ENCODE measurements at regions not wholly inside any gene's neighbourhood (a gene's known extent, or its start where the extent isn't known, plus 50 kb on each side); places are given as distances from the start of the nearest gene placed in this dataset.

DNA sequence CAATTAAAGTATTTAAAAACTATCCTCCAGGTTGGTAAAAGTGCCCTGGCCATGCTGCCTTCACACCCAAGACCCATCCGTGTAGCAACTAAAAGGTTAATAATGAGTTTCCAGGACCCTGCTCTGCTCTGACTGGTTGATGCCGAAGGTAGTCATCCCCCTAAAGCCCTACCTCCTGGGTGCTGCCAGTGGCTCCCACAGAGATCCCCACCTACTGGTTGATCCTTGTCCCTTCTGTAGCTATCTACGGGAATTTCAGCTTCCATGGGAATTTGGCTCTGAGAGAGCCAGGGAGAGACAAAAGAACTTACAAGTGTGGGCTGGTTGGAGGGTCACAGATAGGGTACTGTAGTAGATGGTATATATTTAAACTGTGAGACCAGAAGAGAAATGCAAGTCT, 110.6 kb upstream of the NANOGP8 start:
- H2BK12ac ChIP-seq (ENCODE audit: low read length in 2 of 2): no peak overlapping the region
- H3K23ac ChIP-seq (ENCODE audit: low read length in 2 of 2): no peak overlapping the region
- no peaks in the 10 kb centered on the region for H3K79me1 ChIP-seq (replicated peaks; ENCODE audit: low read length, poor library complexity, severe bottlenecking)
- H2BK5ac ChIP-seq (ENCODE audit: low read depth, low read length, poor library complexity, severe bottlenecking): no peak overlapping the region
- no peak overlapping the region for H2AK5ac ChIP-seq (ENCODE audit: low read length, severe bottlenecking)
- no peak overlapping the region for H4K8ac ChIP-seq (ENCODE audit: low read length)
- H2BK120ac ChIP-seq (ENCODE audit: low read depth, low read length): no peak overlapping the region
- no peaks in the 10 kb centered on the region for H3K27me3 ChIP-seq (ENCODE audit: control insufficient read depth in 1 of 2, insufficient read depth in 1 of 2, low read length in 2 of 2)
- no peak overlapping the region for H3K4me3 ChIP-seq (ENCODE audit: insufficient read depth in 1 of 2, low read depth in 1 of 2, low read length in 2 of 2)
- no peak overlapping the region for H4K91ac ChIP-seq (ENCODE audit: low read length)
- no peak overlapping the region for H2BK15ac ChIP-seq (ENCODE audit: low read depth, poor library complexity, severe bottlenecking)
- peaks cover 15% of the 10 kb centered on the region for H3K9me3 ChIP-seq (ENCODE audit: control insufficient read depth, low read length)
- no peak overlapping the region for H3K18ac ChIP-seq (ENCODE audit: low read depth in 1 of 2, low read length in 2 of 2)
- H3K14ac ChIP-seq (ENCODE audit: low read length in 2 of 2): no peak overlapping the region
- H3K9ac ChIP-seq (ENCODE audit: low read length): no peak overlapping the region
- peaks cover 1% of the 10 kb centered on the region for H3K4me1 ChIP-seq (ENCODE audit: control insufficient read depth, insufficient read depth, low read depth, low read length)
- no peak overlapping the region for H3K4ac ChIP-seq (ENCODE audit: low read depth in 1 of 2, low read length in 2 of 2)
- no peak for DNase-seq
- H3K4me2 ChIP-seq (ENCODE audit: low read length, poor library complexity, severe bottlenecking): no peak overlapping the region
- 91% methylated on average over 3 of the region's 3 CpGs for WGBS
- H3K27ac ChIP-seq (ENCODE audit: low read length, poor library complexity, severe bottlenecking): no peak overlapping the region
- H3K36me3 ChIP-seq (ENCODE audit: control insufficient read depth in 1 of 2, insufficient read depth in 2 of 2, low read depth in 1 of 2, low read length in 2 of 2): no peaks in the 10 kb centered on the region
- no peak overlapping the region for H2AFZ ChIP-seq (ENCODE audit: low read depth, low read length)

DNA sequence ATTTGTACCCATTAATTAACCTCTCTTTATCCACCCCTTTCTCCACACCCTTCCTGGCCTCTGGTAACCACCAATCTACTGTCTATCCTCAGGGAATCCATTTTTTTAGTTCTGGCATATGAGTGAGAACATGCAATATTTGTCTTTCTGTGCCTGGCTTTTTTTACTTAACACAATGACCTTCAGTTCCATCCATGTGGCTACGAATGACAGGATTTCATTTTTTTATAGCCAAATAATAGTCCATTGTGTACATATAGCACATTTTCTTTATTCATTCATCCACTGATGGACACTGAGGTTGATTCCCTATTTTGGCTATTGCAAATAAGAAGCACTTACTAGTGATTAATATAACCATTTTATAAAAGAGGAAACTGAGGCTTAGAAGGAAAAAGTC, 109.9 kb upstream of the NANOGP8 start:
- Histone ChIP-seq H2AFZ (ENCODE audit: low read depth, low read length) (no peak overlapping the region), H2BK120ac (ENCODE audit: low read depth, low read length) (no peak overlapping the region), H2BK5ac (ENCODE audit: low read depth, low read length, poor library complexity, severe bottlenecking) (no peak overlapping the region), H3K23ac (ENCODE audit: low read length in 2 of 2) (no peak overlapping the region), H4K91ac (ENCODE audit: low read length) (no peak overlapping the region), H3K9ac (ENCODE audit: low read length) (no peak overlapping the region), H3K79me1 (replicated peaks; ENCODE audit: low read length, poor library complexity, severe bottlenecking) (no peaks in the 10 kb centered on the region), H3K18ac (ENCODE audit: low read depth in 1 of 2, low read length in 2 of 2) (no peak overlapping the region), H2AK5ac (ENCODE audit: low read length, severe bottlenecking) (no peak overlapping the region), H3K4me3 (ENCODE audit: insufficient read depth in 1 of 2, low read depth in 1 of 2, low read length in 2 of 2) (no peak overlapping the region), H3K4me2 (ENCODE audit: low read length, poor library complexity, severe bottlenecking) (no peak overlapping the region), H3K4ac (ENCODE audit: low read depth in 1 of 2, low read length in 2 of 2) (no peak overlapping the region), H3K27ac (ENCODE audit: low read length, poor library complexity, severe bottlenecking) (no peak overlapping the region), H2BK15ac (ENCODE audit: low read depth, poor library complexity, severe bottlenecking) (no peak overlapping the region), H3K36me3 (ENCODE audit: control insufficient read depth in 1 of 2, insufficient read depth in 2 of 2, low read depth in 1 of 2, low read length in 2 of 2) (no peaks in the 10 kb centered on the region), H3K4me1 (ENCODE audit: control insufficient read depth, insufficient read depth, low read depth, low read length) (peaks cover 1% of the 10 kb centered on the region), H4K8ac (ENCODE audit: low read length) (no peak overlapping the region), H2BK12ac (ENCODE audit: low read length in 2 of 2) (no peak overlapping the region), H3K14ac (ENCODE audit: low read length in 2 of 2) (no peak overlapping the region), H3K27me3 (ENCODE audit: control insufficient read depth in 1 of 2, insufficient read depth in 1 of 2, low read length in 2 of 2) (no peaks in the 10 kb centered on the region), H3K9me3 (ENCODE audit: control insufficient read depth, low read length) (peaks cover 15% of the 10 kb centered on the region)
- no CpG with 5 or more reads among the region's 1 CpG for WGBS
- DNase-seq: no peak

DNA sequence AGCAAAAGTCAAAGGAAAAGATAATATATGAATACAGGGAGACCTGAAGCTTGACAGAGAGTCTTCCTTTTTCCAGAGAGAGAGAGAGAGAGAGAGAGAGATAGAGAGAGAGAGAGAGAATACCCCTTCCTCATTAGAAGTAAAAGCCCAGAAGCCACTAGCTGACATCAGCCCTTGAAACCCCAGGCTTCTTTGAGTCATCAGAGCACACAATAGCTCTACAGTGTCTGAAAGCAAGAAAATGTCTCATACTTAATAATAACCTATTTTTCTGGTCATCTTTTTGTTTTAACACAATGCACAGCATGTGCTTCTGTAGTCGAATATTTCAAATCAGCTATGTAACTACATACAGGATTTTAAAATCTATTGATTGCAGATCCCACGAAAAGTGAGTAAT, 109.2 kb upstream of the NANOGP8 start:
- Histone ChIP-seq H2AFZ (ENCODE audit: low read depth, low read length) (no peak overlapping the region), H3K18ac (ENCODE audit: low read depth in 1 of 2, low read length in 2 of 2) (no peak overlapping the region)

DNA sequence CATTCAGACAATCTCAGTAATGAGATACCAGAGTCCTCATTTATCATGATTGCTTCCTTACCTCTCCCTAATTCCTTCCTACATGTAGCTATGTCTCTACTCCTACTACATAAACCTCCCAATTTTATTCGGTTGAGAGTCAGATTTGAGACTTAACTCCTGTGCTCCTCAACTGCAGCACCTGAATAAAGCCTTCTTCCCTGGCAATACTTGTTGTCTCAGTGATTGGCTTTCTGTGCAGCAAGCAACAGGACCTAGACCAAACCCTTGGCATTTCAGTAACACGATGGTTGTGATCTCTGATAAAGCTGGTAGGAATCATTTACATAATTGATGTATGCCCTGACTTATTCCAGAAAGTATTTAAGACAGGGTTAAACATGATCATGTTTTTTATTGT, 106.7 kb upstream of the NANOGP8 start:
- Histone ChIP-seq H3K23ac (ENCODE audit: low read length in 2 of 2) (no peak overlapping the region), H3K27ac (ENCODE audit: low read length, poor library complexity, severe bottlenecking) (no peak overlapping the region)

More for the DNA sequence above, 109.2 kb upstream of the NANOGP8 start:
- no peak for DNase-seq
- no peak overlapping the region for H3K27ac ChIP-seq (ENCODE audit: low read length, poor library complexity, severe bottlenecking)
- H4K91ac ChIP-seq (ENCODE audit: low read length): no peak overlapping the region
- H3K4me3 ChIP-seq (ENCODE audit: insufficient read depth in 1 of 2, low read depth in 1 of 2, low read length in 2 of 2): no peak overlapping the region
- peaks cover 1% of the 10 kb centered on the region for H3K4me1 ChIP-seq (ENCODE audit: control insufficient read depth, insufficient read depth, low read depth, low read length)
- no peak overlapping the region for H2BK15ac ChIP-seq (ENCODE audit: low read depth, poor library complexity, severe bottlenecking)
- H3K23ac ChIP-seq (ENCODE audit: low read length in 2 of 2): no peak overlapping the region
- H4K8ac ChIP-seq (ENCODE audit: low read length): no peak overlapping the region
- no peaks in the 10 kb centered on the region for H3K27me3 ChIP-seq (ENCODE audit: control insufficient read depth in 1 of 2, insufficient read depth in 1 of 2, low read length in 2 of 2)
- no peak overlapping the region for H2AK5ac ChIP-seq (ENCODE audit: low read length, severe bottlenecking)
- no peak overlapping the region for H3K9ac ChIP-seq (ENCODE audit: low read length)
- no peaks in the 10 kb centered on the region for H3K79me1 ChIP-seq (replicated peaks; ENCODE audit: low read length, poor library complexity, severe bottlenecking)
- no peak overlapping the region for H3K4ac ChIP-seq (ENCODE audit: low read depth in 1 of 2, low read length in 2 of 2)
- no peak overlapping the region for H2BK120ac ChIP-seq (ENCODE audit: low read depth, low read length)
- no peak overlapping the region for H2BK5ac ChIP-seq (ENCODE audit: low read depth, low read length, poor library complexity, severe bottlenecking)
- no peak overlapping the region for H2BK12ac ChIP-seq (ENCODE audit: low read length in 2 of 2)
- WGBS: no CpG with 5 or more reads among the region's 2 CpGs
- no peak overlapping the region for H3K14ac ChIP-seq (ENCODE audit: low read length in 2 of 2)
- no peaks in the 10 kb centered on the region for H3K36me3 ChIP-seq (ENCODE audit: control insufficient read depth in 1 of 2, insufficient read depth in 2 of 2, low read depth in 1 of 2, low read length in 2 of 2)
- H3K4me2 ChIP-seq (ENCODE audit: low read length, poor library complexity, severe bottlenecking): no peak overlapping the region
- H3K9me3 ChIP-seq (ENCODE audit: control insufficient read depth, low read length): peaks cover 15% of the 10 kb centered on the region

More for the DNA sequence above, 106.7 kb upstream of the NANOGP8 start:
- Histone ChIP-seq H4K91ac (ENCODE audit: low read length) (no peak overlapping the region), H4K8ac (ENCODE audit: low read length) (no peak overlapping the region), H3K9me3 (ENCODE audit: control insufficient read depth, low read length) (peaks cover 15% of the 10 kb centered on the region), H3K27me3 (ENCODE audit: control insufficient read depth in 1 of 2, insufficient read depth in 1 of 2, low read length in 2 of 2) (no peaks in the 10 kb centered on the region), H3K14ac (ENCODE audit: low read length in 2 of 2) (no peak overlapping the region), H3K9ac (ENCODE audit: low read length) (no peak overlapping the region), H3K4me1 (ENCODE audit: control insufficient read depth, insufficient read depth, low read depth, low read length) (peaks cover 1% of the 10 kb centered on the region), H3K4me2 (ENCODE audit: low read length, poor library complexity, severe bottlenecking) (no peak overlapping the region), H2AFZ (ENCODE audit: low read depth, low read length) (no peak overlapping the region), H2BK15ac (ENCODE audit: low read depth, poor library complexity, severe bottlenecking) (no peak overlapping the region), H3K4ac (ENCODE audit: low read depth in 1 of 2, low read length in 2 of 2) (no peak overlapping the region), H3K79me1 (replicated peaks; ENCODE audit: low read length, poor library complexity, severe bottlenecking) (no peaks in the 10 kb centered on the region), H2AK5ac (ENCODE audit: low read length, severe bottlenecking) (no peak overlapping the region), H2BK120ac (ENCODE audit: low read depth, low read length) (no peak overlapping the region), H3K18ac (ENCODE audit: low read depth in 1 of 2, low read length in 2 of 2) (no peak overlapping the region), H2BK5ac (ENCODE audit: low read depth, low read length, poor library complexity, severe bottlenecking) (no peak overlapping the region), H2BK12ac (ENCODE audit: low read length in 2 of 2) (no peak overlapping the region), H3K36me3 (ENCODE audit: control insufficient read depth in 1 of 2, insufficient read depth in 2 of 2, low read depth in 1 of 2, low read length in 2 of 2) (no peaks in the 10 kb centered on the region), H3K4me3 (ENCODE audit: insufficient read depth in 1 of 2, low read depth in 1 of 2, low read length in 2 of 2) (no peak overlapping the region)
- 91% methylated on average over 2 of the region's 2 CpGs for WGBS
- DNase-seq: no peak
